WTC11 (cell line): ENCODE measurements at regions not wholly inside any gene's neighbourhood (a gene's known extent, or its start where the extent isn't known, plus 50 kb on each side); places are given as distances from the start of the nearest gene placed in this dataset.

Source experiments
- CTCF ChIP-seq: fragments of 200-600 bp; IDR thresholded peaks from 2 replicates; pipeline ENCODE4 v1.8.0; 2022; ENCODE audit warnings: antibody characterized with exemption
- FOXJ3 ChIP-seq: sonication (generic); formaldehyde crosslinking; IDR thresholded peaks from 2 replicates; pipeline ENCODE4 v1.9.0; 2021; ENCODE audit warnings: missing genetic modification reagents, mild to moderate bottlenecking, borderline replicate concordance

GRCh38 chr5:2223303-2223702, 340.6 kb upstream of the IRX4 start:
- TF ChIP-seq CTCF (no peak), FOXJ3 (CRISPR knock-in tag) (no peak)
